ENCODE measurements at regions not wholly inside any gene's neighbourhood (a gene's known extent, or its start where the extent isn't known, plus 50 kb on each side); places are given as distances from the start of the nearest gene placed in this dataset.

- no peak for TF ChIP-seq CTCF (IDR thresholded peaks at IDR 0.05)
- no peak for TF ChIP-seq POLR2A (IDR thresholded peaks at IDR 0.05)
Observed at GRCh38 chr13:103878891-103879605, 812.8 kb upstream of the SLC10A2 start.

Measured in thyroid gland (tissue), 4 donors.